ENCODE measurements at regions not wholly inside any gene's neighbourhood (a gene's known extent, or its start where the extent isn't known, plus 50 kb on each side); places are given as distances from the start of the nearest gene placed in this dataset.
"Not testable (repeated sequence)": the region's sequence is repeated elsewhere in the genome, so short reads cannot be mapped to it uniquely, and the experiment has no call there.

GRCh38 chr6:163707387-163708355 is 293.2 kb downstream of the QKI start:
- TF ChIP-seq CTCF (IDR thresholded peaks at IDR 0.05; ENCODE audit: control insufficient read depth, insufficient read depth, low read depth, low read length, missing control alignments), result no peak
- no peak for DNase-seq (ENCODE audit: low read depth)
- no peak overlapping the region for H3K4me3 ChIP-seq (ENCODE audit: control insufficient read depth, low read depth, low read length)

- DNase-seq (ENCODE audit: low read depth), result no peak
- H3K4me3 ChIP-seq (ENCODE audit: control insufficient read depth, low read depth, low read length), result no peak overlapping the region
Measured at GRCh38 chr6:163706500-163707087, 292.1 kb downstream of the QKI start.

GRCh38 chr6:163705923-163706322 is 291.4 kb downstream of the QKI start:
- no peak for TF ChIP-seq CTCF (IDR thresholded peaks at IDR 0.05; ENCODE audit: control insufficient read depth, insufficient read depth, low read depth, low read length, missing control alignments)
- DNase-seq (ENCODE audit: low read depth), result no peak
- H3K4me3 ChIP-seq (ENCODE audit: control insufficient read depth, low read depth, low read length), result no peak overlapping the region

More at GRCh38 chr6:163706500-163707087, 292.1 kb downstream of the QKI start:
- no peak for TF ChIP-seq CTCF (IDR thresholded peaks at IDR 0.05; ENCODE audit: control insufficient read depth, insufficient read depth, low read depth, low read length, missing control alignments)

GRCh38 chr6:163702736-163703135 is 288.2 kb downstream of the QKI start:
- DNase-seq (ENCODE audit: low read depth), result no peak
- TF ChIP-seq CTCF (IDR thresholded peaks at IDR 0.05; ENCODE audit: control insufficient read depth, insufficient read depth, low read depth, low read length, missing control alignments), result no peak
- no peak overlapping the region for H3K4me3 ChIP-seq (ENCODE audit: control insufficient read depth, low read depth, low read length)

GRCh38 chr6:163701762-163702161 is 287.2 kb downstream of the QKI start:
- no peak for DNase-seq (ENCODE audit: low read depth)
- no peak for TF ChIP-seq CTCF (IDR thresholded peaks at IDR 0.05; ENCODE audit: control insufficient read depth, insufficient read depth, low read depth, low read length, missing control alignments)
- H3K4me3 ChIP-seq (ENCODE audit: control insufficient read depth, low read depth, low read length), result no peak overlapping the region

- DNase-seq (ENCODE audit: low read depth), result no peak
- no peak for TF ChIP-seq CTCF (IDR thresholded peaks at IDR 0.05; ENCODE audit: control insufficient read depth, insufficient read depth, low read depth, low read length, missing control alignments)
- H3K4me3 ChIP-seq (ENCODE audit: control insufficient read depth, low read depth, low read length), result no peak overlapping the region
Measured at GRCh38 chr6:163698086-163698485, 283.6 kb downstream of the QKI start.

- H3K4me3 ChIP-seq (ENCODE audit: control insufficient read depth, low read depth, low read length); DNase-seq (ENCODE audit: low read depth): not testable (repeated sequence)
Measured at GRCh38 chr6:163696311-163696710, 281.8 kb downstream of the QKI start.

All from AG09309 (cell line).